ENCODE measurements at regions not wholly inside any gene's neighbourhood (a gene's known extent, or its start where the extent isn't known, plus 50 kb on each side); places are given as distances from the start of the nearest gene placed in this dataset.
"Not testable (repeated sequence)": the region's sequence is repeated elsewhere in the genome, so short reads cannot be mapped to it uniquely, and the experiment has no call there.

DNA sequence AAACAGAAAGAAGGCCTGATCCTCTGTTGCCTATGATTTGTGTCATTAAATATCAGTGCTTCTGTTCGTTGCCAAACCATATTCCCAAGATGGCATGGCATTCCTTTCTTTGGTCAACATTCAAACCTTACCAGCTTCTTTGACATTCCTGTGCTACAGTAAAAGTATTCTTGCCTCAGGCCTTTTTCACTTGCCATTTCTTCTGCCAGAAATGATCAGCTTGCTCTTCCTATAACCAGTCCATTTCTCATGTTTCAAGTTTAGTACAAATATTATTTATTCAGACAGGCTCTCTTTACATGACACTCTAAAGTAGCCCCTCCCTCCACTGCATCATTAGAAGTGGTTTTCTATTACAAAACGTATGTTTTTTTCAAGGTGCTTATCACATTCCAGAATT lies 278.3 kb downstream of the KCNJ2 start:
- intact Hi-C loops (cut with micrococcal nuclease) (no loop called here), in situ Hi-C loops (cut with MboI; ENCODE audit: low sequenced_read_pairs) (no loop called here), dilution Hi-C loops (cut with HindIII; ENCODE audit: low sequenced_read_pairs, unreplicated experiment) (no loop called here)
- Histone ChIP-seq H4K5ac (ENCODE audit: low read depth, low read length) (no peak overlapping the region), H3K56ac (ENCODE audit: extremely low read depth, insufficient read depth, low read length) (no peak overlapping the region), H2BK5ac (ENCODE audit: low read depth, low read length, poor library complexity, severe bottlenecking) (no peak overlapping the region), H3K18ac (ENCODE audit: low read depth, low read length) (no peak overlapping the region), H3K9ac (ENCODE audit: low read depth, low read length) (no peak overlapping the region), H4K8ac (ENCODE audit: low read depth in 2 of 2, low read length in 2 of 2) (no peak overlapping the region), H3K14ac (replicated peaks; ENCODE audit: low read depth, low read length) (no peak overlapping the region), H3K4me1 (ENCODE audit: control insufficient read depth, insufficient read depth, low read length) (no peaks in the 10 kb centered on the region), H3K9me1 (ENCODE audit: insufficient read depth, low read length) (no peaks in the 10 kb centered on the region), H3K9me3 (ENCODE audit: control insufficient read depth, insufficient read depth, low read length) (no peaks in the 10 kb centered on the region), H2AK5ac (ENCODE audit: low read depth, low read length) (no peak overlapping the region), H4K20me1 (ENCODE audit: insufficient read depth, low read length) (no peaks in the 10 kb centered on the region), H2BK120ac (ENCODE audit: low read depth, low read length) (no peak overlapping the region), H2BK15ac (ENCODE audit: low read depth, low read length) (no peak overlapping the region), H3K4me2 (ENCODE audit: low read depth, low read length) (no peak overlapping the region), H3K79me1 (ENCODE audit: low read depth in 1 of 2, low read length in 2 of 2) (no peaks in the 10 kb centered on the region), H2AK9ac (replicated peaks; ENCODE audit: low read depth, low read length, poor library complexity) (no peak overlapping the region), H3K27ac (ENCODE audit: insufficient read depth, low read length) (no peak overlapping the region), H2AFZ (replicated peaks; ENCODE audit: low read length, poor library complexity) (no peak overlapping the region), H3K36me3 (ENCODE audit: control insufficient read depth, insufficient read depth, low read length) (no peaks in the 10 kb centered on the region), H3K27me3 (ENCODE audit: control insufficient read depth, insufficient read depth, low read length) (no peaks in the 10 kb centered on the region), H3K4me3 (ENCODE audit: insufficient read depth, low read depth, low read length) (no peak overlapping the region), H3K23ac (ENCODE audit: low read depth, low read length) (no peak overlapping the region), H2BK20ac (ENCODE audit: low read depth, low read length) (no peak overlapping the region), H3K4ac (ENCODE audit: low read depth, low read length) (no peak overlapping the region), H4K91ac (ENCODE audit: insufficient read depth, low read depth, low read length) (no peak overlapping the region)
- no CpG with 5 or more reads among the region's 2 CpGs for WGBS, 2 experiments (ENCODE audit: extremely low coverage in 2 of 2, insufficient read length in 1 of 2)
- no peak for DNase-seq
- CTCF ChIA-PET: no interaction called here
- no peak for ATAC-seq (ENCODE audit: low read depth)
- POLR2A ChIA-PET (ENCODE audit: unreplicated experiment): no interaction called here
- TF ChIP-seq MAFK (IDR thresholded peaks at IDR 0.05; ENCODE audit: low read depth, low read length): no peak
- no peak for TF ChIP-seq NFE2L2 (IDR thresholded peaks at IDR 0.05; ENCODE audit: low read depth, low read length)
- TF ChIP-seq MXI1 (IDR thresholded peaks at IDR 0.05; ENCODE audit: borderline replicate concordance, low read depth, low read length): no peak
- TF ChIP-seq, protein P1, sequence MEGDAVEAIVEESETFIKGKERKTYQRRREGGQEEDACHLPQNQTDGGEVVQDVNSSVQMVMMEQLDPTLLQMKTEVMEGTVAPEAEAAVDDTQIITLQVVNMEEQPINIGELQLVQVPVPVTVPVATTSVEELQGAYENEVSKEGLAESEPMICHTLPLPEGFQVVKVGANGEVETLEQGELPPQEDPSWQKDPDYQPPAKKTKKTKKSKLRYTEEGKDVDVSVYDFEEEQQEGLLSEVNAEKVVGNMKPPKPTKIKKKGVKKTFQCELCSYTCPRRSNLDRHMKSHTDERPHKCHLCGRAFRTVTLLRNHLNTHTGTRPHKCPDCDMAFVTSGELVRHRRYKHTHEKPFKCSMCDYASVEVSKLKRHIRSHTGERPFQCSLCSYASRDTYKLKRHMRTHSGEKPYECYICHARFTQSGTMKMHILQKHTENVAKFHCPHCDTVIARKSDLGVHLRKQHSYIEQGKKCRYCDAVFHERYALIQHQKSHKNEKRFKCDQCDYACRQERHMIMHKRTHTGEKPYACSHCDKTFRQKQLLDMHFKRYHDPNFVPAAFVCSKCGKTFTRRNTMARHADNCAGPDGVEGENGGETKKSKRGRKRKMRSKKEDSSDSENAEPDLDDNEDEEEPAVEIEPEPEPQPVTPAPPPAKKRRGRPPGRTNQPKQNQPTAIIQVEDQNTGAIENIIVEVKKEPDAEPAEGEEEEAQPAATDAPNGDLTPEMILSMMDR (conservative IDR thresholded peaks at IDR 0.05; ENCODE audit: low read depth, low read length): no peak
- TF ChIP-seq SMC3 (IDR thresholded peaks at IDR 0.05; ENCODE audit: low read depth, low read length): no peak
- BruUV-seq (replicated peaks): no TSS peak

DNA sequence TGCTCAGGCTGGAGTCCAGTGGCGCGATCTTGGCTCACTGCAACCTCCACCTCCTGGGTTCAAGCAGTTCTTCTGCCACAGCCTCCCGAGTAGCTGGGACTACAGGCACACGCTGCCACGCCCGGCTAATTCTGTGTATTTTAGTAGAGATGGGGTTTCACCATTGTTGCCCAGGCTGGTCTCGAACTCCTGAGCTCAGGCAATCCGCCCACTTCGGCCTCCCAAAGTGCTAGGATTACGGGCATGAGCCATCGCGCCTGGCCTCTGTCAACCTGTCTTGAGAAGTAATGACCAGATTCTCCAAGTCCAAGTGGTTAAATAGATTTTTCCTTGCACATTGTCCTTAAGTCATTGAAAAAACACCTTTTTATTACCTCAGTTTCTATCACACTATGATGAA lies 283.7 kb downstream of the KCNJ2 start:
- H3K4ac ChIP-seq (ENCODE audit: low read depth, low read length); H4K8ac ChIP-seq (ENCODE audit: low read depth in 2 of 2, low read length in 2 of 2); H2BK15ac ChIP-seq (ENCODE audit: low read depth, low read length); H3K4me1 ChIP-seq (ENCODE audit: control insufficient read depth, insufficient read depth, low read length); H3K18ac ChIP-seq (ENCODE audit: low read depth, low read length); H3K27me3 ChIP-seq (ENCODE audit: control insufficient read depth, insufficient read depth, low read length); H3K4me3 ChIP-seq (ENCODE audit: insufficient read depth, low read depth, low read length); H4K5ac ChIP-seq (ENCODE audit: low read depth, low read length); H3K23ac ChIP-seq (ENCODE audit: low read depth, low read length); POLR2A ChIA-PET (ENCODE audit: unreplicated experiment); H3K27ac ChIP-seq (ENCODE audit: insufficient read depth, low read length); in situ Hi-C loops (cut with MboI; ENCODE audit: low sequenced_read_pairs); H2AFZ ChIP-seq (replicated peaks; ENCODE audit: low read length, poor library complexity); H2AK9ac ChIP-seq (replicated peaks; ENCODE audit: low read depth, low read length, poor library complexity); DNase-seq; H2BK5ac ChIP-seq (ENCODE audit: low read depth, low read length, poor library complexity, severe bottlenecking); H3K9me3 ChIP-seq (ENCODE audit: control insufficient read depth, insufficient read depth, low read length); H4K20me1 ChIP-seq (ENCODE audit: insufficient read depth, low read length); H2BK20ac ChIP-seq (ENCODE audit: low read depth, low read length); ATAC-seq (ENCODE audit: low read depth); H4K91ac ChIP-seq (ENCODE audit: insufficient read depth, low read depth, low read length); H2BK120ac ChIP-seq (ENCODE audit: low read depth, low read length); H3K4me2 ChIP-seq (ENCODE audit: low read depth, low read length); CTCF ChIA-PET; H3K9me1 ChIP-seq (ENCODE audit: insufficient read depth, low read length); H3K79me1 ChIP-seq (ENCODE audit: low read depth in 1 of 2, low read length in 2 of 2); H3K36me3 ChIP-seq (ENCODE audit: control insufficient read depth, insufficient read depth, low read length); BruUV-seq (replicated peaks); H3K14ac ChIP-seq (replicated peaks; ENCODE audit: low read depth, low read length); H2AK5ac ChIP-seq (ENCODE audit: low read depth, low read length); H3K9ac ChIP-seq (ENCODE audit: low read depth, low read length); dilution Hi-C loops (cut with HindIII; ENCODE audit: low sequenced_read_pairs, unreplicated experiment); H3K56ac ChIP-seq (ENCODE audit: extremely low read depth, insufficient read depth, low read length); intact Hi-C loops (cut with micrococcal nuclease): not testable (repeated sequence)
- 90% methylated on average over 4 of the region's 12 CpGs; no CpG with 5 or more reads in 1 of the 2 experiments for WGBS, 2 experiments (ENCODE audit: extremely low coverage in 2 of 2, insufficient read length in 1 of 2)

Measured in IMR-90 (cell line).